ENCODE measurements at regions not wholly inside any gene's neighbourhood (a gene's known extent, or its start where the extent isn't known, plus 50 kb on each side); places are given as distances from the start of the nearest gene placed in this dataset.
"Not testable (repeated sequence)": the region's sequence is repeated elsewhere in the genome, so short reads cannot be mapped to it uniquely, and the experiment has no call there.

GRCh38 chr10:28769091-28769604, 91.8 kb downstream of the BAMBI start:
- Histone ChIP-seq H3K9me3 (ENCODE audit: control insufficient read depth, low read depth, low read length) (no peaks in the 10 kb centered on the region), H4K20me1 (ENCODE audit: control insufficient read depth, extremely low read depth, insufficient read depth, low read length) (no peaks in the 10 kb centered on the region), H3K9ac (ENCODE audit: control insufficient read depth, extremely low read depth, insufficient read depth, low read length) (no peak overlapping the region), H3K36me3 (ENCODE audit: control insufficient read depth in 2 of 2, extremely low read depth in 1 of 2, insufficient read depth in 2 of 2, low read length in 2 of 2) (no peaks in the 10 kb centered on the region), H3K27ac (ENCODE audit: control insufficient read depth, insufficient read depth, low read length) (no peak overlapping the region), H3K27me3 (ENCODE audit: control insufficient read depth, extremely low read depth, insufficient read depth, low read length) (no peaks in the 10 kb centered on the region), H3K4me3 (ENCODE audit: control insufficient read depth in 2 of 3, extremely low read depth in 1 of 3, insufficient read depth in 2 of 3, low read depth in 1 of 3, low read length in 3 of 3) (no peak overlapping the region), H3K9me1 (ENCODE audit: control insufficient read depth, extremely low read depth, insufficient read depth, low read length) (no peaks in the 10 kb centered on the region), H2AFZ (ENCODE audit: control insufficient read depth, low read length) (no peak overlapping the region), H3K4me1 (ENCODE audit: control insufficient read depth, extremely low read depth, insufficient read depth, low read length) (no peaks in the 10 kb centered on the region), H3K4me2 (ENCODE audit: control insufficient read depth, extremely low read depth, insufficient read depth, low read depth, low read length) (no peak overlapping the region), H3K79me2 (ENCODE audit: control insufficient read depth, insufficient read depth, low read length) (no peaks in the 10 kb centered on the region)
- DNase-seq (ENCODE audit: low read depth, low spot score) (no peak), FAIRE-seq (no peak)
- TF ChIP-seq, protein P1, sequence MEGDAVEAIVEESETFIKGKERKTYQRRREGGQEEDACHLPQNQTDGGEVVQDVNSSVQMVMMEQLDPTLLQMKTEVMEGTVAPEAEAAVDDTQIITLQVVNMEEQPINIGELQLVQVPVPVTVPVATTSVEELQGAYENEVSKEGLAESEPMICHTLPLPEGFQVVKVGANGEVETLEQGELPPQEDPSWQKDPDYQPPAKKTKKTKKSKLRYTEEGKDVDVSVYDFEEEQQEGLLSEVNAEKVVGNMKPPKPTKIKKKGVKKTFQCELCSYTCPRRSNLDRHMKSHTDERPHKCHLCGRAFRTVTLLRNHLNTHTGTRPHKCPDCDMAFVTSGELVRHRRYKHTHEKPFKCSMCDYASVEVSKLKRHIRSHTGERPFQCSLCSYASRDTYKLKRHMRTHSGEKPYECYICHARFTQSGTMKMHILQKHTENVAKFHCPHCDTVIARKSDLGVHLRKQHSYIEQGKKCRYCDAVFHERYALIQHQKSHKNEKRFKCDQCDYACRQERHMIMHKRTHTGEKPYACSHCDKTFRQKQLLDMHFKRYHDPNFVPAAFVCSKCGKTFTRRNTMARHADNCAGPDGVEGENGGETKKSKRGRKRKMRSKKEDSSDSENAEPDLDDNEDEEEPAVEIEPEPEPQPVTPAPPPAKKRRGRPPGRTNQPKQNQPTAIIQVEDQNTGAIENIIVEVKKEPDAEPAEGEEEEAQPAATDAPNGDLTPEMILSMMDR (optimal IDR thresholded peaks at IDR 0.05 in 1 of 3, IDR thresholded peaks at IDR 0.05 in 1 of 3, conservative IDR thresholded peaks at IDR 0.05 in 1 of 3; ENCODE audit: extremely low read depth in 1 of 3, insufficient read depth in 2 of 3, low read length in 3 of 3) = no peak
- TF ChIP-seq EZH2 (IDR thresholded peaks at IDR 0.05; ENCODE audit: low read length) = no peak
- dilution Hi-C loops (cut with MboI; ENCODE audit: extremely low pct_ligation_motif_present, low sequenced_read_pairs) = no loop called here

DNA sequence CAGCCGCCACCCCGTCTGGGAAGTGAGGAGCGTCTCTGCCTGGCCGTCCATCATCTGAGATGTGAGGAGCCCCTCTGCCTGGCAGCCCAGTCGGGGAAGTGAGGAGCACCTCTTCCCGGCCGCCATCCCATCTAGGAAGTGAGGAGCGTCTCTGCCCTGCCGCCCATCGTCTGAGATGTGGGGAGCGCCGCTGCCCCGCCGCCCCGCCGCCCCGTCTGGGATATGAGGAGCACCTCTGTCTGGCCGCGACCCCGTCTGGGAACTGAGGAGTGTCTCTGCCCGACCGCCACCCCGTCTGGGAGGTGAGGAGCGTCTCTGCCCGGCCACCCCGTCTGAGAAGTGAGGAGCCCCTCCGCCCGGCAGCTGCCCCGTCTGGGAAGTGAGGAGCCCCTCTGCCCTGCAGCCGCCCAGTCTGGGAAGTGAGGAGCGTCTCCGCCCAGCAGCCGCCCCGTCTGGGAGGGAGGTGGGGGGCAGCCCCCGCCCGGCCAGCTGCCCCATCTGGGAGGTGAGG, 94.3 kb downstream of the BAMBI start:
- H3K4me1 ChIP-seq (ENCODE audit: control insufficient read depth, extremely low read depth, insufficient read depth, low read length); H3K27me3 ChIP-seq (ENCODE audit: control insufficient read depth, extremely low read depth, insufficient read depth, low read length); H3K79me2 ChIP-seq (ENCODE audit: control insufficient read depth, insufficient read depth, low read length); H3K9me3 ChIP-seq (ENCODE audit: control insufficient read depth, low read depth, low read length); H3K36me3 ChIP-seq (ENCODE audit: control insufficient read depth in 2 of 2, extremely low read depth in 1 of 2, insufficient read depth in 2 of 2, low read length in 2 of 2); FAIRE-seq; H3K9ac ChIP-seq (ENCODE audit: control insufficient read depth, extremely low read depth, insufficient read depth, low read length); DNase-seq (ENCODE audit: low read depth, low spot score); dilution Hi-C loops (cut with MboI; ENCODE audit: extremely low pct_ligation_motif_present, low sequenced_read_pairs); H2AFZ ChIP-seq (ENCODE audit: control insufficient read depth, low read length); H3K4me2 ChIP-seq (ENCODE audit: control insufficient read depth, extremely low read depth, insufficient read depth, low read depth, low read length); H3K27ac ChIP-seq (ENCODE audit: control insufficient read depth, insufficient read depth, low read length); H3K4me3 ChIP-seq (ENCODE audit: control insufficient read depth in 2 of 3, extremely low read depth in 1 of 3, insufficient read depth in 2 of 3, low read depth in 1 of 3, low read length in 3 of 3); H4K20me1 ChIP-seq (ENCODE audit: control insufficient read depth, extremely low read depth, insufficient read depth, low read length); H3K9me1 ChIP-seq (ENCODE audit: control insufficient read depth, extremely low read depth, insufficient read depth, low read length): not testable (repeated sequence)
